GM12878 (cell line): ENCODE measurements at regions not wholly inside any gene's neighbourhood (a gene's known extent, or its start where the extent isn't known, plus 50 kb on each side); places are given as distances from the start of the nearest gene placed in this dataset.
A peak's percentile ranks its signal among the peaks of the same experiment; 100 is the strongest.

ENCODE experiments used
- ATAC-seq: fragments of 200-7000 bp; cut with Tn5 transposase; 3 replicates; pipeline ENCODE4 v1.9.1; 2020; ENCODE audit warnings: mild to moderate bottlenecking, moderate library complexity
- BruUV-seq: library from RNA; stranded (reverse); fragments of 400-500 nt; replicated peaks from 2 replicates; lab custom pipeline; 2021; lab: Mats Ljungman, UMichigan
- CTCF ChIA-PET: fragments of 300-600 bp; sonication (Branson Sonifier 250); formaldehyde crosslinking; extraction: SDS; loops from one replicate; lab custom pipeline; 2021; ENCODE audit warnings: inconsistent platforms; lab: Yijun Ruan, JAX
- POLR2A ChIA-PET: fragments of 350-600 bp; formaldehyde crosslinking; extraction: SDS; loops from one replicate; lab custom pipeline; 2021; ENCODE audit warnings: inconsistent platforms; lab: Charles Lee
- RAD21 ChIA-PET: fragments of 300-600 bp; sonication (Branson Sonifier 250); formaldehyde crosslinking; loops from one replicate; lab custom pipeline; 2023; ENCODE audit warnings: antibody characterized with exemption; ENCODE audit not compliant: unreplicated experiment; lab: Charles Lee
- SMC1A ChIA-PET: fragments of 300-600 bp; sonication (Branson Sonifier 250); formaldehyde crosslinking; loops from one replicate; lab custom pipeline; 2023; ENCODE audit not compliant: unreplicated experiment, uncharacterized antibody; lab: Charles Lee
- DNase-seq: peaks from one replicate; pipeline ENCODE4 v3.0.0-alpha.2; 2011; ENCODE audit warnings: low read depth, low spot score
- FAIRE-seq: peaks from 3 replicates; lab custom pipeline; 2011; peaks lifted over from hg19 to GRCh38; lab: Jason Lieb, UNC
- H2AFZ ChIP-seq: 2 replicates; pipeline ENCODE4 v1.6.0; 2011; ENCODE audit warnings: low read depth, low read length, control low read depth; ENCODE audit not compliant: control insufficient read depth
- H3K27ac ChIP-seq: 2 replicates; pipeline ENCODE4 v1.5.1; 2011; ENCODE audit warnings: control low read depth; ENCODE audit not compliant: control insufficient read depth, insufficient read depth
- H3K27me3 ChIP-seq, 2 experiments: replicated peaks in 1 of 2; 2 replicates each; pipeline versions ENCODE4 v1.6.0 to v1.6.1; 2011; ENCODE audit warnings: low read length in 1 of 2; ENCODE audit not compliant: control insufficient read depth in 2 of 2, insufficient read depth in 2 of 2
- H3K36me3 ChIP-seq, 2 experiments: 2 replicates each; pipeline ENCODE4 v1.5.1; 2011; ENCODE audit warnings: low read length in 1 of 2; ENCODE audit not compliant: control insufficient read depth in 2 of 2, insufficient read depth in 2 of 2
- H3K4me1 ChIP-seq: 2 replicates; pipeline ENCODE4 v1.6.1; 2011; ENCODE audit warnings: mild to moderate bottlenecking, low read length, moderate library complexity, mixed read lengths; ENCODE audit not compliant: control insufficient read depth, insufficient read depth
- H3K4me2 ChIP-seq: 2 replicates; pipeline ENCODE4 v1.6.0; 2011; ENCODE audit warnings: control low read depth; ENCODE audit not compliant: control insufficient read depth, insufficient read depth
- H3K4me3 ChIP-seq: fragments of 200-600 bp; sonication (generic); 2 replicates; pipeline ENCODE4 v1.5.1; 2016
- H3K79me2 ChIP-seq: 2 replicates; pipeline ENCODE4 v1.6.0; 2011; ENCODE audit warnings: low read length; ENCODE audit not compliant: control insufficient read depth, insufficient read depth
- H3K9ac ChIP-seq: 2 replicates; pipeline ENCODE4 v1.8.0; 2011; ENCODE audit warnings: low read length, control low read depth, mixed read lengths; ENCODE audit not compliant: control insufficient read depth, insufficient read depth
- H3K9me3 ChIP-seq: replicated peaks from 3 replicates; pipeline ENCODE4 v1.5.1; 2011; ENCODE audit warnings: mild to moderate bottlenecking, low read length; ENCODE audit not compliant: control insufficient read depth, insufficient read depth
- H4K20me1 ChIP-seq: 2 replicates; pipeline ENCODE4 v1.6.0; 2011; ENCODE audit not compliant: control insufficient read depth, insufficient read depth
- BMI1 ChIP-seq: fragments of 450-650 bp; IDR thresholded peaks from 2 replicates; pipeline ENCODE4 v1.6.1; 2016; ENCODE audit warnings: mild to moderate bottlenecking, moderate library complexity, borderline replicate concordance
- CBFB ChIP-seq: IDR thresholded peaks from 2 replicates; pipeline ENCODE4 v1.6.1; 2016; ENCODE audit warnings: antibody characterized with exemption, low read depth
- CEBPB ChIP-seq, 2 experiments: fragments of 150-350 bp in 1 of 2; IDR thresholded peaks; 2 replicates each; pipeline ENCODE4 v1.6.1; 2012 to 2014; ENCODE audit warnings: low read depth in 2 of 2, low read length in 2 of 2, borderline replicate concordance in 1 of 2, inconsistent platforms in 1 of 2
- E2F8 ChIP-seq: fragments of 450-650 bp; IDR thresholded peaks from 2 replicates; pipeline ENCODE4 v1.6.1; 2018; ENCODE audit warnings: mild to moderate bottlenecking, low read depth, moderate library complexity; ENCODE audit not compliant: partially characterized antibody
- EED ChIP-seq: sonication (generic); IDR thresholded peaks from 2 replicates; pipeline ENCODE4 v1.6.1; 2016; ENCODE audit warnings: antibody characterized with exemption, low read depth
- EGR1 ChIP-seq, 2 experiments: IDR thresholded peaks; 1 replicate in 1 of 2; 2 replicates in 1 of 2; pipeline ENCODE4 v1.6.1; 2011 to 2012; ENCODE audit warnings: low read depth in 2 of 2, low read length in 2 of 2, borderline replicate concordance in 1 of 2, mild to moderate bottlenecking in 1 of 2, moderate library complexity in 1 of 2
- ETV6 ChIP-seq, 2 experiments: fragments of 450-650 bp in 1 of 2; IDR thresholded peaks in 1 of 2; conservative IDR thresholded peaks in 1 of 2; 2 replicates each; pipeline ENCODE4 v1.6.1; 2014; ENCODE audit warnings: antibody characterized with exemption in 1 of 2, borderline replicate concordance in 1 of 2, low read depth in 1 of 2, mild to moderate bottlenecking in 1 of 2, moderate library complexity in 1 of 2
- EZH2 ChIP-seq: IDR thresholded peaks from 2 replicates; pipeline ENCODE4 v1.6.1; 2012; ENCODE audit warnings: low read depth, mild to moderate bottlenecking, control low read depth, inconsistent platforms, low read length, borderline replicate concordance; ENCODE audit not compliant: control insufficient read depth
- KAT2A ChIP-seq: conservative IDR thresholded peaks from 2 replicates; pipeline ENCODE4 v1.6.1; 2011; ENCODE audit warnings: low read depth, low read length; ENCODE audit not compliant: control insufficient read depth
- NFXL1 ChIP-seq: fragments of 450-650 bp; IDR thresholded peaks from 2 replicates; pipeline ENCODE4 v1.6.1; 2017; ENCODE audit warnings: antibody characterized with exemption, mild to moderate bottlenecking, borderline replicate concordance
- RUNX3 ChIP-seq: IDR thresholded peaks from 2 replicates; pipeline ENCODE4 v1.6.1; 2012; ENCODE audit warnings: low read length, inconsistent platforms
- SUPT20H ChIP-seq: IDR thresholded peaks from 2 replicates; pipeline ENCODE4 v1.6.1; 2011; ENCODE audit warnings: low read depth, mild to moderate bottlenecking, low read length, moderate library complexity, borderline replicate concordance; ENCODE audit not compliant: control insufficient read depth
- WRNIP1 ChIP-seq: IDR thresholded peaks from 2 replicates; pipeline ENCODE4 v1.6.1; 2011; ENCODE audit warnings: low read depth, low read length, improper control_type of control experiment, borderline replicate concordance
- WGBS: methylation state at CpG from one replicate; pipeline ENCODE4 v1.1.6; 2016; ENCODE audit warnings: low lambda C conversion rate; ENCODE audit not compliant: insufficient replicate concordance, insufficient coverage; ENCODE audit errors: missing lambda C conversion rate; 5-methylcytosine and 5-hydroxymethylcytosine counted together
- in situ Hi-C: fragments of 300-500 bp; cut with MboI; formaldehyde crosslinking; loops from 9 replicates; pipeline ENCODE4 v1.14.3; 2018; ENCODE audit warnings: mixed read lengths
- intact Hi-C: fragments of 100-400 bp; cut with micrococcal nuclease; formaldehyde crosslinking; loops from one replicate; pipeline ENCODE4 v1.14.2; 2022; ENCODE audit not compliant: unreplicated experiment
- TF ChIP-seq, protein P1 (sequence below): fragments of 450-650 bp; IDR thresholded peaks from 2 replicates; pipeline ENCODE4 v1.6.1; 2016; ENCODE audit warnings: mild to moderate bottlenecking, moderate library complexity, borderline replicate concordance

- H3K4me3 ChIP-seq: no peak overlapping the region
- BruUV-seq: no TSS peak
- ChIA-PET POLR2A (no interaction called here), SMC1A (no interaction called here), CTCF (no interaction called here), RAD21 (no interaction called here)
- no peak for DNase-seq
- no peak overlapping the region for H2AFZ ChIP-seq
- WGBS: 43% methylated on average over 25 of the region's 25 CpGs
- intact Hi-C loops: no loop called here
- no peak overlapping the region for H3K27ac ChIP-seq
- no peaks in the 10 kb centered on the region for H4K20me1 ChIP-seq
- H3K79me2 ChIP-seq: no peaks in the 10 kb centered on the region
- H3K9ac ChIP-seq: no peak overlapping the region
- in situ Hi-C loops: no loop called here
- no peak overlapping the region for H3K4me2 ChIP-seq
- H3K4me1 ChIP-seq: no peaks in the 10 kb centered on the region; the same call in 1 of the 2 replicates
- no peaks in the 10 kb centered on the region for H3K36me3 ChIP-seq
- FAIRE-seq: peak; percentile 27
- no peaks in the 10 kb centered on the region for H3K9me3 ChIP-seq
- H3K27me3 ChIP-seq: peaks cover 0 to 2% of the 10 kb centered on the region in 2 experiments; a peak in 1 of 4 replicates
- ATAC-seq: peak; percentile 72
- TF ChIP-seq RUNX3 (peak; percentile 62; the same call in 1 of the 2 replicates), BMI1 (no peak), EGR1 (IDR thresholded peaks at IDR 0.05; ENCODE audit: borderline replicate concordance in 1 of 2, low read depth in 2 of 2, low read length in 2 of 2) (peak in 1 of 2 experiments; percentile 79; a peak in 2 of 3 replicates), NFXL1 (no peak), SUPT20H (no peak), CBFB (no peak), ETV6 (conservative IDR thresholded peaks at IDR 0.05 in 1 of 2, IDR thresholded peaks at IDR 0.05 in 1 of 2; ENCODE audit: borderline replicate concordance in 1 of 2, low read depth in 1 of 2) (peak in 1 of 2 experiments; percentile 49; a peak in 1 of 4 replicates), WRNIP1 (no peak), E2F8 (no peak), CEBPB (IDR thresholded peaks at IDR 0.05; ENCODE audit: borderline replicate concordance in 1 of 2, low read depth in 2 of 2, low read length in 2 of 2) (no peak), EED (peak; percentile 60), EZH2 (no peak), KAT2A (no peak)
- TF ChIP-seq, protein P1, sequence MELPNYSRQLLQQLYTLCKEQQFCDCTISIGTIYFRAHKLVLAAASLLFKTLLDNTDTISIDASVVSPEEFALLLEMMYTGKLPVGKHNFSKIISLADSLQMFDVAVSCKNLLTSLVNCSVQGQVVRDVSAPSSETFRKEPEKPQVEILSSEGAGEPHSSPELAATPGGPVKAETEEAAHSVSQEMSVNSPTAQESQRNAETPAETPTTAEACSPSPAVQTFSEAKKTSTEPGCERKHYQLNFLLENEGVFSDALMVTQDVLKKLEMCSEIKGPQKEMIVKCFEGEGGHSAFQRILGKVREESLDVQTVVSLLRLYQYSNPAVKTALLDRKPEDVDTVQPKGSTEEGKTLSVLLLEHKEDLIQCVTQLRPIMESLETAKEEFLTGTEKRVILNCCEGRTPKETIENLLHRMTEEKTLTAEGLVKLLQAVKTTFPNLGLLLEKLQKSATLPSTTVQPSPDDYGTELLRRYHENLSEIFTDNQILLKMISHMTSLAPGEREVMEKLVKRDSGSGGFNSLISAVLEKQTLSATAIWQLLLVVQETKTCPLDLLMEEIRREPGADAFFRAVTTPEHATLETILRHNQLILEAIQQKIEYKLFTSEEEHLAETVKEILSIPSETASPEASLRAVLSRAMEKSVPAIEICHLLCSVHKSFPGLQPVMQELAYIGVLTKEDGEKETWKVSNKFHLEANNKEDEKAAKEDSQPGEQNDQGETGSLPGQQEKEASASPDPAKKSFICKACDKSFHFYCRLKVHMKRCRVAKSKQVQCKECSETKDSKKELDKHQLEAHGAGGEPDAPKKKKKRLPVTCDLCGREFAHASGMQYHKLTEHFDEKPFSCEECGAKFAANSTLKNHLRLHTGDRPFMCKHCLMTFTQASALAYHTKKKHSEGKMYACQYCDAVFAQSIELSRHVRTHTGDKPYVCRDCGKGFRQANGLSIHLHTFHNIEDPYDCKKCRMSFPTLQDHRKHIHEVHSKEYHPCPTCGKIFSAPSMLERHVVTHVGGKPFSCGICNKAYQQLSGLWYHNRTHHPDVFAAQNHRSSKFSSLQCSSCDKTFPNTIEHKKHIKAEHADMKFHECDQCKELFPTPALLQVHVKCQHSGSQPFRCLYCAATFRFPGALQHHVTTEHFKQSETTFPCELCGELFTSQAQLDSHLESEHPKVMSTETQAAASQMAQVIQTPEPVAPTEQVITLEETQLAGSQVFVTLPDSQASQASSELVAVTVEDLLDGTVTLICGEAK: no peak
Observed at GRCh38 chr14:104387022-104388010, 192.2 kb upstream of the C14orf180 start.
